Heart left ventricle (tissue), 16 donors: ENCODE measurements at regions not wholly inside any gene's neighbourhood (a gene's known extent, or its start where the extent isn't known, plus 50 kb on each side); places are given as distances from the start of the nearest gene placed in this dataset.

ENCODE experiments used
- ATAC-seq, 4 donors: fragments of 200-7000 bp; cut with Tn5 transposase; one replicate each; pipeline ENCODE4 v1.9.1; 2020 to 2022; ENCODE audit warnings: moderate library complexity in 4 of 4, mild to moderate bottlenecking in 3 of 4, moderate number of reproducible peaks in 1 of 4
- DNase-seq, 5 donors: peaks; one replicate each; pipeline ENCODE4 v3.0.0-alpha.2; 2020
- H3K27ac ChIP-seq, 12 donors: fragments of 200-600 bp; sonication (generic) in 4 of 12; one replicate each; pipeline versions ENCODE4 v1.5.0 to v1.8.0; 2016 to 2022; ENCODE audit warnings: mild to moderate bottlenecking in 2 of 12
- H3K27me3 ChIP-seq, 9 donors: fragments of 200-600 bp; sonication (generic) in 2 of 9; one replicate each; pipeline versions ENCODE4 v1.5.1 to v1.8.0; 2016 to 2022; ENCODE audit warnings: mild to moderate bottlenecking in 3 of 9
- H3K36me3 ChIP-seq, 9 donors: fragments of 200-600 bp; sonication (generic) in 2 of 9; one replicate each; pipeline versions ENCODE4 v1.5.0 to v1.8.0; 2018 to 2022; ENCODE audit warnings: mild to moderate bottlenecking in 2 of 9
- H3K4me1 ChIP-seq, 12 donors: fragments of 200-600 bp; sonication (generic) in 4 of 12; one replicate each; pipeline versions ENCODE4 v1.5.0 to v1.8.0; 2016 to 2022; ENCODE audit warnings: mild to moderate bottlenecking in 3 of 12
- H3K4me3 ChIP-seq, 12 donors: fragments of 200-600 bp; sonication (generic) in 4 of 12; one replicate each; pipeline versions ENCODE4 v1.5.0 to v1.8.0; 2017 to 2022; ENCODE audit warnings: mild to moderate bottlenecking in 9 of 12, moderate library complexity in 4 of 12
- H3K9me3 ChIP-seq, 12 donors: fragments of 200-600 bp; sonication (generic) in 4 of 12; one replicate each; pipeline versions ENCODE4 v1.5.0 to v1.8.0; 2016 to 2022; ENCODE audit warnings: mild to moderate bottlenecking in 1 of 12
- CTCF ChIP-seq, 12 donors: fragments of 200-600 bp; sonication (generic) in 4 of 12; IDR thresholded peaks; one replicate each; pipeline versions ENCODE4 v1.5.0 to v1.8.0; 2018 to 2022; ENCODE audit warnings: antibody characterized with exemption in 12 of 12, mild to moderate bottlenecking in 5 of 12
- POLR2A ChIP-seq, 2 donors: fragments of 450-650 bp; IDR thresholded peaks; one replicate each; pipeline ENCODE4 v1.6.1; 2017; ENCODE audit warnings: antibody characterized with exemption in 2 of 2, mild to moderate bottlenecking in 2 of 2, moderate library complexity in 2 of 2
- WGBS, 4 donors: extraction: QIAGEN DNeasy Blood & Tissue Kit in 2 of 4; methylation state at CpG; one replicate each; pipeline versions ENCODE4 v1.1.5 to v1.1.7; 2013 to 2018; 5-methylcytosine and 5-hydroxymethylcytosine counted together
- intact Hi-C, 10 donors: fragments of 100-400 bp; cut with DNase I; formaldehyde crosslinking; loops; one replicate each; pipeline versions ENCODE4 v1.11.1 to v1.14.2; 2022
- donor health status: ischemic (EF 13 %, LVEDD 7.1; RV severe dilation, severe dysfunction).
- donor health status: healthy with polysubstance abuse.
- donor health status: DM: no; HTN: yes; CAD: no.
- donor health status: DM: no; HTN: no; CAD: no.
- donor health status: ischemic (EF 25% LVEDD 6.9; RV normal size, moderate dysfunction).
- donor health status: ischemic (EF 25% LVEDD 5.7; RV mildly dilated, moderate dysfunction).
- donor health status: healthy.
- donor health status: DM: yes; HTN: yes; CAD: no.
- donor health status: ischemic (EF 35%, LVEDD 5.7; RV mildly dilated, moderate dysfunction).
- donor health status: nonischemic (EF 11% LVEDD 7.7; RV severe dilation, severe dysfunction).
- donor health status: DM: yes; HTN: yes; CAD: no.
- donor health status: PGD.
- donor health status: ischemic (EF 29% LVEDD 5.4; RV normal size, mild dysfunction).
- donor health status: nonischemic (EF 23%, LVEDD 6.1; RV moderate dilation, normal function).

GRCh38 chr13:82011355-82011754 is 1670.4 kb upstream of the SPRY2 start:
- H3K27ac ChIP-seq: no peak overlapping the region
- no peaks in the 10 kb centered on the region for H3K36me3 ChIP-seq
- no peak overlapping the region for H3K4me3 ChIP-seq
- TF ChIP-seq CTCF (IDR thresholded peaks at IDR 0.05) (no peak), POLR2A (IDR thresholded peaks at IDR 0.05) (no peak)
- no peaks in the 10 kb centered on the region for H3K4me1 ChIP-seq
- ATAC-seq (no peak), DNase-seq (no peak)
- no peaks in the 10 kb centered on the region for H3K27me3 ChIP-seq
- peaks cover 0 to 3% (median 0%) of the 10 kb centered on the region in 12 donors for H3K9me3 ChIP-seq
- intact Hi-C loops: no loop called here
- 46 to 60% (median 56%) methylated on average over 1 of the region's 1 CpG for WGBS, 4 donors

DNA sequence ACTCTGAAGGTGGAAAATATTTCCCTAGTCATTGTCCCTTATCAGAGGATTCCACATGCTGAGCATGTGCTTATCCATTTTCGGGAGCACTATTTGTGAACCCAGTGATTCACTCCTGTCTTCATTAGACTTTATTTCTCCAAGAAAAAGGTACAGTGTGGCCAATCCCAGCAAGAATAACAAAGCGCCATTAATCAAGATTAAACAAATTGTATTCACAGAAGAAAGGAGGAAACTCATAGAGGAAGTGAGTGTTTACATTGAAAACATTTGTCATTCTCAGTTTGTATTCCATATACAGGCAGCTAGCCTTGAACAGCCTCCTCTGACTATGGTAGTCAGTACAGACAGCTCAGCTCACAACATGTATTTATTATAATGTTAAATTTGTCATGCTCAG is 1669.9 kb upstream of the SPRY2 start:
- intact Hi-C loops: no loop called here
- ATAC-seq: no peak
- WGBS, 4 donors: 47 to 67% (median 60%) methylated on average over 2 of the region's 2 CpGs

GRCh38 chr13:82002710-82003109 is 1661.8 kb upstream of the SPRY2 start:
- H3K36me3 ChIP-seq: no peaks in the 10 kb centered on the region
- no peaks in the 10 kb centered on the region for H3K9me3 ChIP-seq
- ATAC-seq (no peak), DNase-seq (no peak)
- no peak overlapping the region for H3K4me3 ChIP-seq
- no peak overlapping the region for H3K27ac ChIP-seq
- 67 to 76% (median 68%) methylated on average over 3 of the region's 3 CpGs for WGBS, 4 donors
- H3K4me1 ChIP-seq: no peaks in the 10 kb centered on the region
- TF ChIP-seq POLR2A (IDR thresholded peaks at IDR 0.05) (no peak), CTCF (IDR thresholded peaks at IDR 0.05) (no peak)
- intact Hi-C loops: no loop called here
- no peaks in the 10 kb centered on the region for H3K27me3 ChIP-seq

More for the DNA sequence above, 1669.9 kb upstream of the SPRY2 start:
- H3K27ac ChIP-seq: no peak overlapping the region
- peaks cover 0 to 2% (median 0%) of the 10 kb centered on the region in 12 donors for H3K9me3 ChIP-seq
- DNase-seq: no peak
- H3K36me3 ChIP-seq: no peaks in the 10 kb centered on the region
- TF ChIP-seq CTCF (IDR thresholded peaks at IDR 0.05) (no peak), POLR2A (IDR thresholded peaks at IDR 0.05) (no peak)
- no peaks in the 10 kb centered on the region for H3K27me3 ChIP-seq
- no peak overlapping the region for H3K4me3 ChIP-seq
- H3K4me1 ChIP-seq: no peaks in the 10 kb centered on the region

GRCh38 chr13:81995316-81995715 is 1654.4 kb upstream of the SPRY2 start:
- Histone ChIP-seq H3K9me3 (peaks cover 0 to 3% (median 0%) of the 10 kb centered on the region in 12 donors), H3K36me3 (no peaks in the 10 kb centered on the region), H3K4me3 (no peak overlapping the region), H3K27me3 (no peaks in the 10 kb centered on the region), H3K27ac (no peak overlapping the region), H3K4me1 (no peaks in the 10 kb centered on the region)
- no peak for DNase-seq
- ATAC-seq: no peak
- TF ChIP-seq CTCF (IDR thresholded peaks at IDR 0.05) (no peak), POLR2A (IDR thresholded peaks at IDR 0.05) (no peak)
- intact Hi-C loops: no loop called here
- 83 to 94% (median 89%) methylated on average over 3 of the region's 3 CpGs for WGBS, 4 donors
